ENCODE measurements at regions not wholly inside any gene's neighbourhood (a gene's known extent, or its start where the extent isn't known, plus 50 kb on each side); places are given as distances from the start of the nearest gene placed in this dataset.

DNA sequence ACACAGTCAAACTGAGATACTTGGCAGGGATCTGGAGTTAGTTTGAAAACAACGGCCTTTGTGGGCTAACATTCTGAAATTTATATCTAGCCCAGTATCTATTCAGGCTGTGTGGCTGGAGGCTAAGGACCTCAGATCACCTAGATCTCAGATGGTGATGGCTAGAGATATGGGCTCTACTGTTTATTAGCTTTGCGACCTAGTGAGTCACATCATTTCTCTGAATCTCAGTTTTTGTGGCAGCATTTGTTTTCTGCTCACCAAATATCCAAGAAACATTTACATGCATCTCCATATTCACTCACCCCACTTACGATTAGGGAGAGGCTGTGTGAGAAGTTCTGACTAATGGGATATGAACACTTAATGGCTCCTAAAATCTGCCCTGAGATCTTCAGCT lies 503.9 kb downstream of the KIF20B start:
- no peak for TF ChIP-seq EZH2 (IDR thresholded peaks at IDR 0.05; ENCODE audit: insufficient read depth, low read length)
- TF ChIP-seq, protein P1, sequence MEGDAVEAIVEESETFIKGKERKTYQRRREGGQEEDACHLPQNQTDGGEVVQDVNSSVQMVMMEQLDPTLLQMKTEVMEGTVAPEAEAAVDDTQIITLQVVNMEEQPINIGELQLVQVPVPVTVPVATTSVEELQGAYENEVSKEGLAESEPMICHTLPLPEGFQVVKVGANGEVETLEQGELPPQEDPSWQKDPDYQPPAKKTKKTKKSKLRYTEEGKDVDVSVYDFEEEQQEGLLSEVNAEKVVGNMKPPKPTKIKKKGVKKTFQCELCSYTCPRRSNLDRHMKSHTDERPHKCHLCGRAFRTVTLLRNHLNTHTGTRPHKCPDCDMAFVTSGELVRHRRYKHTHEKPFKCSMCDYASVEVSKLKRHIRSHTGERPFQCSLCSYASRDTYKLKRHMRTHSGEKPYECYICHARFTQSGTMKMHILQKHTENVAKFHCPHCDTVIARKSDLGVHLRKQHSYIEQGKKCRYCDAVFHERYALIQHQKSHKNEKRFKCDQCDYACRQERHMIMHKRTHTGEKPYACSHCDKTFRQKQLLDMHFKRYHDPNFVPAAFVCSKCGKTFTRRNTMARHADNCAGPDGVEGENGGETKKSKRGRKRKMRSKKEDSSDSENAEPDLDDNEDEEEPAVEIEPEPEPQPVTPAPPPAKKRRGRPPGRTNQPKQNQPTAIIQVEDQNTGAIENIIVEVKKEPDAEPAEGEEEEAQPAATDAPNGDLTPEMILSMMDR (IDR thresholded peaks at IDR 0.05; ENCODE audit: insufficient read depth, low read depth, low read length) = no peak
